Head of caudate nucleus (tissue), 42 donors: ENCODE measurements at regions not wholly inside any gene's neighbourhood (a gene's known extent, or its start where the extent isn't known, plus 50 kb on each side); places are given as distances from the start of the nearest gene placed in this dataset.

Experiments
- DNase-seq, 42 donors: peaks; one replicate each; pipeline versions ENCODE4 v3.0.0 to v3.0.0-alpha.2; 2020 to 2021; ENCODE audit warnings: mixed read lengths in 7 of 42
- intact Hi-C: fragments of 100-400 bp; cut with DNase I; formaldehyde crosslinking; loops from one replicate; pipeline ENCODE4 v1.15.0; 2022

- no peak for DNase-seq
- intact Hi-C loops, result no loop called here
These were observed 87.3 kb upstream of the ZBED5 start for GRCh38 chr11:10945196-10945595.

DNA sequence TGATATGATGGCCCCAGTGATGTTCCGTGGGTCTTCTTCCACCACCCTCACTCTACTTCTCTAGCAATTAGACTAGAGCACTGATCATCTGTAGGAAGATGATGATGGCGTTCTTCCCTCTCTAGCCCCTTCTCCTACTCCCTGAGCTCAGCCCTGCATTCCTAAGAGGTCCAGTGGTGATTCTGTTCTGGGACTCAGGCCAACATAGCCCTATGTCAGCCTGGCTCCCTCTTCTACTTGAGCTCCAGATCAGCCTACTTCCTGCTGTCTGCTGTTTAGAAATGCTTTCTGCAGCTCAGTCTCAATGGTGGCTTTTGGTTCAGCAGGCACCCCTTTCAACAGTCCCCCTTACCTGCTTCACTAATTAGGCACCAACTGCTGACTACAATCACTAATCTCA, 86.1 kb upstream of the ZBED5 start:
- intact Hi-C loops, result no loop called here
- no peak for DNase-seq

DNA sequence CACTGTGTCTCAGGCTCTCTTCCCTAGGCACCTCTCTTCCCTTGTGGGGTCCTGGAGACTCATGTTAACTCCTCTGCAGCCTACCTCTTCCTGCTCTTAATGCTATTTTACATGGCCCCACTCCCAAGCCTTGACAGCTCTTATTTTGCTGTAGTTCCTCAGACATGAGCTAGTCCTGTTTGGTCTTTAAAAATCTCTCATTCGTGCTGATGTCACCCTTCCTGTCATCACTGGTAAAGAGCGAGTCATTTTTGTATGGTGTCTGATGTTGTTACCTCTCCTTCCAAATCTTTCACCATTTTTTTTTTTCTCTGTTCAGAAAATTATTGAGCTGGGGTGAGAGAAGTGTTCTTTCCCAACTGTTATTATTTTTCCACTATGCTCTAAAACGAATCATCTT, 84.8 kb upstream of the ZBED5 start:
- DNase-seq, result no peak
- intact Hi-C loops, result no loop called here

DNA sequence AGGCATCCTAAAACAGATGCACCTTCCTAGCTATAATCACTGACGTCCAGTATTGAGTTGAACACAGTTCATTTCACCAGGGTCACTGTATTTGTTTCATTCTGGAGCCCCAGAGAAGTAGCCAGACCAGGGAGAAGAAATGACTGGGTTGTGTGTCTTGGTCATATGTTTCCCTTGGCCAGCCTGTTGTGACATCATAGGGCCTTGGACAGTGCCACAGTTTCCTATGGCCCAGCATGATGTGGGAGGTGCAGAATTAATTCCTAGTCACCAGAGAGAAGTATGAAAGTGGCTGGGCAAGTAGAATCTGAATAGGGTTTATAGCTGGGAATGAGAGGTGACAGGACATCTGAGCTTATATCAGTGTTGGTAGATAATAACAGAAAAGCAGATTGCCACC, 84.0 kb upstream of the ZBED5 start:
- DNase-seq, result no peak
- intact Hi-C loops, result no loop called here

DNA sequence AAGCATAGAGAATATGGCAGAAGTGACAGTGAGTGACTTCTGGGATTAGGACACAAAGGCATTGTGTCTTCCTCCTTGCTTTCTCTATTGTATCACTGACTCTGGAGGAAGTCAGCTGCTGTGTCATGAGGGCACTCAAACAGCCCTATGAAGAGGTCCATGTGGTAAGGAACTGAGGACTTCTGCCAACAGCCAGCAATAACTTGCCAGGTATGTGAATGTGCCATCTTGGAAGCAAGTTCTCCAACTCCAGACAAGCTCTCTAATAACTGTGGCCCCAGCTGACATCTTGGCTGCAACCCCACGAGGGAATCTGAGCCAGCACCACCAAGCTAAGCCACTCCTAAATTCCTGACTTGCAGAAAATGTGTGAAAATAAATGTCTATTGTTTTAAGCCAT, 83.6 kb upstream of the ZBED5 start:
- intact Hi-C loops, result no loop called here
- DNase-seq, result peak in 10 of 42 donors; percentile 10 to 49 (median 22)

DNA sequence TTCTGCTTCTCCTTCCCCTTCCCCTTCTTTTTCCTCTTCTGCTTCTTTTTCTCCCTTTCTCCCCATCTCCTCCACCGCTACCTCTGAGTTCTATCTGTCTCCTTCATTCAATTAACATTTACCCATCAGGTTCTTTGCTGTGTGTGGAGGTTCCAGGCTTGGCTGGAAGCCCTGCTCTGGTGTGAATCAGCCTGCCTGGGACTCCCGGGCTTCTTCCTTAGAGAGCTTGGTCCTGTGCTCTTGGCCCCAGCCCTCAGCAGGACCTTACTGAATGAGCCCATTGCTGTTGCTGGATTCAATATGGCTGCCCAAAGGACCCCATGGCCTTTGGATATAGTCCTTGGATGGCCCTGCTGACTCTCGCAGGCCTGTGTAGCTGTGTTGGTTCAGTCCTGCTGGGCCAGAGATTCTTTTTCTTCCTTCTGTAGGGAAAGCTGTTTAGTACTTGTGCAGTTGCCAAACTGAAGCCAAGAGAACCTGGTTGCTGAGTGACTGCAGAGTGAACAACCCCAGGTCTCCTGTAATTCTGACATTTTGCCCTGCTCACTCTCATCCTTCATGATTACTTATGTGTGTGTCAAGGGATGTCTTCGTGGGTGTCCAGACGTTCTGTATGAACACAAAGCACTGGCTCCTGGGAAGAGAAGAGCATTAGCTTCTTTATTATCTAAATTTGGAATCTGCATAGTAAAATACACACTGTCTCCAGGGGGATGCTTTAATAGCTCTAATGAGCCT, 81.0 kb upstream of the ZBED5 start:
- intact Hi-C loops, result no loop called here
- no peak for DNase-seq

DNA sequence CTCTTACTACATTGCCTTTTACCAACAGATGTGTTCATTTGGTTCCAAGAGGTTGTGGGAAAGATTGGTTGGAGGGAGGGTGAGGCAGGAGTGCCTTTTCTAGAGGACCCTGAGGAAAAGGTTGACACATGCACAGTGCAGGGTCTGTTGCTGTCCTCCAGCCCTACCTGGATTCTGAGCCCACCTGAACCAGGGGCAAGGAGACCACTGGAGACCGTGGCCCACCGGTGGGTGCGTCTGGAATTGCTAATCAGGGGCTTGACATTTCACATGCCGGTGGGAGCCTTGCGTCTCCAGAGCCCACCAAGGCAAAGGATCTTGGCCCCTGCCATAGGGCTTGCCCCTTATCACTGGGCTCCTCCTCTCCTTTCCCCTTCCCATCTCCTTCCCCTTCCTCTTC, 80.4 kb upstream of the ZBED5 start:
- DNase-seq, result no peak
- intact Hi-C loops, result no loop called here

GRCh38 chr11:10937385-10937771, 79.5 kb upstream of the ZBED5 start:
- DNase-seq, result no peak
- intact Hi-C loops, result no loop called here

GRCh38 chr11:10936626-10937384, 79.0 kb upstream of the ZBED5 start:
- no peak for DNase-seq
- intact Hi-C loops, result no loop called here

GRCh38 chr11:10935015-10935559, 77.2 kb upstream of the ZBED5 start:
- intact Hi-C loops, result no loop called here

GRCh38 chr11:10934293-10934860, 76.5 kb upstream of the ZBED5 start:
- DNase-seq, result no peak
- intact Hi-C loops, result loop anchor here (5.0 kb wide), 3 partner anchors 77 to 127 kb away; partner anchors contain the start of genes EIF4G2 and ZBED5

More at GRCh38 chr11:10935015-10935559, 77.2 kb upstream of the ZBED5 start:
- DNase-seq, result no peak

GRCh38 chr11:10933455-10934292, 75.8 kb upstream of the ZBED5 start:
- intact Hi-C loops, result loop anchor here (2.0 to 5.0 kb wide), 4 partner anchors 76 to 853 kb away; partner anchors contain the start of genes EIF4G2 and ZBED5
- peak; percentile 79 to 97 (median 91) for DNase-seq

- intact Hi-C loops, result loop anchor here (2.0 to 5.0 kb wide), 4 partner anchors 76 to 854 kb away; partner anchors contain the start of genes EIF4G2 and ZBED5
- DNase-seq, result no peak
These were observed 75.1 kb upstream of the ZBED5 start for GRCh38 chr11:10932976-10933375.

DNA sequence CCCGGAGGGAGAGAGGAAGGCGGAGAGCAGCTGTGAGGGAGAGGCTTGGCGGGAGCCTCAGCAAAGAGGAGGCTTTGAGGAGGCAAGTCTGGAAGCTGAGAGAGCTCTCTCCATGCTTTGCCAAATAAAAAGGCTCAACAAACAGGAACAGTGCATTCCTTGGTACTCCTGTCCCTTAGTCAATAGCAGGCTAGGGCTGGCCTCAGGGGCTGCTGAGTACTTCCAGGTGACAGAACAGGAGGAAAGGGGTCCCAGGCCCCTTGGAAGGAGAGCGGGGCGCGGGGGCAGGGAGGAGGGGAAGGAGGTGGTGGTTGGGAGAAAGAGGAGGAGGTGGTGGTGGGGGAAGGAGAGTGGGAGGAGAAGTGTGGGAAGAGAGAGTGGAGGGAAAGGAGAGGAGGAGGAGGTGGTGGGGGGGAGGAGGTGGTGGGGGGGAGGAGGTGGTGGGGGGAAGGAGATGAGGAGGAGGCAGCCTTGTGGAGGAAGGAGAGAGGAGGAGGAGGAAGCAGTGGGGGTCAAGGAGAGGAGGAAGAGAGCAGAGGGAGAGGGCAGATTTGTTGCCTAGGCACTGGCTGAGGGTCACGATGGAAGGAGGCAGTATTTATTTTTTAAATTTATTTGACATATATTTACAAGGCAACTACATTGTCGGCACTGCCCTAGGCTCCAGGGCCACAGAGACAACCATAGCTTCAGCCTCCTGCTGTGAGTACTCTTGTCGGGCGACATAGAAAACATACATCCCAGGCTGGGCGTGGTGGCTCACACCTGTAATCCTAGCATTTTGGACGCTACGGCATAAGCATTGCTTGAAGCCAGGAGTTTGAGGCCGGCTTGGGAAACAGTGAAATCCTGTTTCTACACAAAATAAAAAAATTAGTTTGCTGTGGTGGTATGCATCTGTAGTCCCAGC, 74.2 kb upstream of the ZBED5 start:
- intact Hi-C loops, result loop anchor here (2.0 to 5.0 kb wide), 4 partner anchors 75 to 855 kb away; partner anchors contain the start of genes EIF4G2 and ZBED5
- DNase-seq, result peak in 16 of 42 donors; percentile 17 to 55 (median 33)

DNA sequence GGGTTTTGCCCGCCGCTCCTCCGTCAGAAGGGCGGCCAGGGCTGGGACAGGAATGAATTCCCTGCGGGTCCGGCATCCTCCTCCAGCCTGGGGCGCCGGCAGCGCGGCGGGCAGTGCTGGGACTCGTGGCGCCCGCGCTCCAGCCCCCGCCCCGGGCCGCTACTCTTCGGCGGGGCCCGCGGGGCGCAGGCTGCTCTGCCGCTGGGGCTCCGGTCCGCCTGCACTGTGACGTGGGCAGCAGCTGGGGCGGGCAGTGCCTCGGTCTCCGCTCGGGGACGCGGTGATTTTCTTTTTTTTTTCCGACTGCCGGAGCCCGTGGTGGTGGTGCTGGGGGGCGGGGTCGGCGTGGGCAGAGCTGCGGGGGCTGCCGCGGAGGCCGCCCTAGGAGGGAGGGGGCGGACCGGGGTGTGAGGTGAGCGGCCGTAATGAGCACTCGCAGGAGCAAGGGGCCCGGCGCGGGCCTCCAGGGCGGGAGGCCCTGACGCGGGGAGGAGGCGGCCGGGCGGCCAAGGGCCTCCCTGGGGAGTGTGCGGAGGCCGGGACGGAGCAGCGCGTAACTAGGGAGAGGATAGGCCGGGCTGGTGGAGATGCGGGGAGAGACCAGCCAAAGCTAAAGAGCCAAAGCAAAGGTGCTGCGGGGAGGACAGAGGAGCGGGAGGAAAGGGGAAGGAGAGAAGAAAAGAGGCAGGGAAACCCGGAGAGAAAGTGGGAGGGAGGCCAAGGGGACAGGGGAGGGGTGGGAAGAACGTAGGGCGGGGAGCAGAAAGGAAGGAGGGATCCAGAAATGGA, 73.3 kb upstream of the ZBED5 start:
- DNase-seq, result peak in 39 of 42 donors; percentile 18 to 77 (median 45)
- intact Hi-C loops, result loop anchor here (5.0 kb wide), 3 partner anchors 74 to 124 kb away; partner anchors contain the start of genes EIF4G2 and ZBED5

- intact Hi-C loops, result loop anchor here (5.0 kb wide), 3 partner anchors 73 to 123 kb away; partner anchors contain the start of genes EIF4G2 and ZBED5
These were observed 72.5 kb upstream of the ZBED5 start for GRCh38 chr11:10930224-10930971.

More at GRCh38 chr11:10930224-10930971, 72.5 kb upstream of the ZBED5 start:
- peak in 23 of 42 donors; percentile 5 to 59 (median 26) for DNase-seq
